Activated T-cell treated with anti-CD3 and anti-CD28 coated beads, Interleukin-2, amount 50 U/mL, for 4 hours (primary cell): ENCODE measurements at regions not wholly inside any gene's neighbourhood (a gene's known extent, or its start where the extent isn't known, plus 50 kb on each side); places are given as distances from the start of the nearest gene placed in this dataset.

Experiments
- ATAC-seq, 2 donors: fragments of 200-7000 bp; cut with Tn5 transposase; one replicate each; pipeline ENCODE4 v1.10.0; 2021
- DNase-seq: peaks from one replicate; pipeline ENCODE4 v3.0.0-alpha.2; 2020
- H3K27me3 Mint-ChIP-seq: one replicate; pipeline ENCODE4 v1.8.0; 2021; ENCODE audit warnings: low read depth, mixed read lengths
- H3K36me3 Mint-ChIP-seq: one replicate; pipeline ENCODE4 v1.8.0; 2022; ENCODE audit warnings: mixed read lengths; ENCODE audit not compliant: insufficient read depth
- H3K4me1 Mint-ChIP-seq: one replicate; pipeline ENCODE4 v1.8.0; 2021; ENCODE audit warnings: low read depth, mixed read lengths
- H3K4me3 Mint-ChIP-seq: one replicate; pipeline ENCODE4 v1.8.0; 2021; ENCODE audit warnings: mild to moderate bottlenecking, moderate library complexity, mixed read lengths
- H3K9me3 Mint-ChIP-seq: one replicate; pipeline ENCODE4 v1.8.0; 2021; ENCODE audit warnings: mixed read lengths

DNA sequence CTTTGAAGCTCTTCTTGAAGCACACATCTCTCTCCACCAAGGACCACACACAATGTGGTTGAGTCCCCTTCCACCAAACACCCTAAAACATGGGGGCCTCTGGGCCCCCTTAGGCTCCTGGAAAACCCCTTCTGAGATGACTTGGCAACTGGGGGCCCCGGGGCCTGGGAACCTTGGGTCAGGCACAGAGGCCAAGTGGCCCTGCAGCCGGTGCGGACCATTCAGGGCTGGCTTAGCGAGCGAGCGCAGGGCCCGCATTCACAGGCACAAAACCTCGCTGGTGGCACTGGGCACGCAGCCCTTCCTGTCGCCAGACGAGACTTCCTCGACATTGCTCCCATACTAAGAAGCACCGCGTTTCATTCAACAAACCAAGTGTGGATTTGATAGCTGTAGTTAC is 111.2 kb upstream of the ID2 start:
- Mint-ChIP-seq H3K4me1 (peaks cover 16% of the 10 kb centered on the region), H3K9me3 (no peaks in the 10 kb centered on the region), H3K4me3 (no peak overlapping the region), H3K27me3 (no peaks in the 10 kb centered on the region), H3K36me3 (no peaks in the 10 kb centered on the region)
- ATAC-seq = no peak
- no peak for DNase-seq

DNA sequence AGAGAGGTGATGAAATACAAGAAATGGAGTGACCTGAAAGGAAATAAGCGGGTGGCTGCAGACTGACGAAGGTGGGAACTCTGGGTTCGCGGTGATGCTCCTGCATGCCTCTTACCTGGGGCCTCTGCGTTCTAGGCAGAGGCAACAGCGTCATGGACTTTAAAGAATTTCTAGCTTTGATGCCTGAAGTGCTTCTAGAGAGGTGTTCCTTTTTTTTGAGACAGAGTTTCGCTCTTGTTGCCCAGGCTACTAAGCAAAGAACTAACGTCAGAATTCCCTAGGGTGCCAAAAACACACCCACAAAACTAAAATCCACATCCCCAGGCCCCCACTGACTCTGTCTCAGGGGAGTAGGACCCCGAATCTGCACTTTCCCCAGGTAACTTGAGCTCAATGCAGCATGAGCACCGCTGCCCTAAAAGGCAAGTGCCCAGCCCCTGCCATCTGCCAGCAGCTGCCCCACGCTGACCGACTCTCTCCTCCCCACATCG is 110.5 kb upstream of the ID2 start:
- H3K4me1 Mint-ChIP-seq = peaks cover 23% of the 10 kb centered on the region
- no peaks in the 10 kb centered on the region for H3K27me3 Mint-ChIP-seq
- no peak overlapping the region for H3K4me3 Mint-ChIP-seq
- DNase-seq (no peak), ATAC-seq (no peak)
- H3K9me3 Mint-ChIP-seq = no peaks in the 10 kb centered on the region
- H3K36me3 Mint-ChIP-seq = no peaks in the 10 kb centered on the region

DNA sequence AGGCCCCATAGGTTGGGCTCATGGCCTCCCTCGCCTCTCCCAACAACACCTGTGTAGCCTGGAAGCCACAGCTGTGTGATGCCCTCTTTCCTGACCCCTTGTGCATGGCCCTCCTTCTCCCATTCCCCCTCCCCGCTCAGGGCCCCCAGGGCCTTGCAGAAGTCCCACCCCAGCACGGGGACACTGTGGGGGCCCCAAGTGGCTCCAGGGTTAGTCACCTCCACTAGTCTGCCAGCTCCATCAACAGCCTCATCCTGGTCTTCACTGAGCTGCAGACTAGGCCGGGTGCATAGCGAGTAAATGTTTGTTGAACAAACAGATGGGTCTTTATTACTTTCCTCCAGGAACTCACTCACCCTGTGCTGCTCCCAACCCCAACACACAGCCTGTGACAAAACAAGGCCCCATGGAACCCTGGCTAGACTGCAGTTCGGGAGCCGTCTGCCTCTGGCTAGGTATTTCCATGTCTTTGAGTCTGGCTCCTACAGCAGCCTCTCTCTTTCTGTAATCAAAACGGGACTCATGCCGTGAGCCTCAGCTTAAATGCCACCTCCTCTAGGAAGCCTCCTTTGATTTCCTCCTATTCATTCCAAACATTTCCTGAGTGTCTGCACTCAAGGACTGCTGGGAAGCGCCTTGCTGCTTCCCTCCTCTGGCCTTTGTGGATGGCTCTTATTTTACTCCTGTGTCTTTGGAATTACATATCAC is 109.9 kb upstream of the ID2 start:
- DNase-seq (no peak), ATAC-seq (no peak)
- Mint-ChIP-seq H3K4me3 (no peak overlapping the region), H3K4me1 (peaks cover 29% of the 10 kb centered on the region), H3K36me3 (no peaks in the 10 kb centered on the region), H3K27me3 (no peaks in the 10 kb centered on the region), H3K9me3 (no peaks in the 10 kb centered on the region)

DNA sequence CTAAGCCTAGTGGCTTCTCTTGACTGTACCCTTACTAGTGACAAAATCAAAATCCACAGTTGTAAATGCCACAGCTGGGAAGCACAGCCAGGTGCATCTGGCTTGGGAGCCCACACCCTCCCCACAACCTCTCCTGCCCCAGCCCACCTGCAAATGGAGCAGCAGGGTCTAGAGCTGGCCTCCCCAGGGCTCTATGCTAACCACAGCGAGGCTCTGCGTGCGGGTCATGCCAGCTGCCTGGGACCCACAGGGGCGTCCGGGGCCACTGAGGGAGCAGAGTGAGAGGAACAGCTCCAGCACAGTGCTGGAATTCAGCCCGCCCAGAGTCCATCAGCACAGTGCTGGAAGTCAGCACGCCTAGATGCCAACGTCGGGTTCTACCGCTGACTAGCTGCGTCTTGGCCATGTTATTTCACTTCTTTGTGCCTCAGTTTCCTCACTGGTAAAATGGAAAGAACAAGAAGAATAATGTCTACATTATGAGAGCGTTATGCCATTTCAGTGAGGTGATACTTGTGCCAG is 109.1 kb upstream of the ID2 start:
- no peak overlapping the region for H3K4me3 Mint-ChIP-seq
- no peak for DNase-seq
- ATAC-seq = no peak
- no peaks in the 10 kb centered on the region for H3K9me3 Mint-ChIP-seq
- H3K27me3 Mint-ChIP-seq = no peaks in the 10 kb centered on the region
- peaks cover 34% of the 10 kb centered on the region for H3K4me1 Mint-ChIP-seq
- no peaks in the 10 kb centered on the region for H3K36me3 Mint-ChIP-seq

DNA sequence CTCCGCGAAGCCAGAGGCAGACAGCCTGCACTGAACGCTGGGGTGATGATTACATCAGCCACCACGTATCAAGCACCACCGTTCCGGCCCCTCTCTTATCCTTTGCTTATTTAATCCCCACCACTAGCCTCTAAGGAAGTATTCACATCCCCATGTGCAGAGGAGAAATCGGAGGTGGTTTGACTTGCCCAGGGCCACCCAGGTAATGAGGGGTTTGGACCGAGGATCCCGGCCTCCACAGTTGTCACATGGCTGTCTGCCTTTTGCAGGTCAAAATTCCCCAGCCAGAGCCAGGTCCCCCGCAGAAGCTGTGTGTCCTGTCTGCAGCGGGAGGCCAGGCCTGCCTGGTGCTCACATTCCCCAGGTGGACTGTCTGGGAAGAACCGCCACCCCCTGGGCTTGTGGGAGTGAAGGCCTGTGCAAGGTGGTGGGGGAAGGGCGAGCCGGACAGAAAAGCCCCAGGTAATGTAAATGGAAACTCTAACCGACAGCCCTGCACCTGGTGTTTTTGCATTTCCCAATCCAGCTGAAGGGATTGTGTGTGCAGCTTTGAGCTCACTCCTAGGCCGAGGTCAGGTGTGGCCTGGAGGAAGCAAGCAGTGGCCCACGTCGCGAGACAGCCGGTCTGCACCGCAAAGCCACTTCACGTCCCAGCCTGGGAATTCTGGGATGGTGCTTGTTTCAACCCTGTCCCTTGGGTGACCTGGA is 108.5 kb upstream of the ID2 start:
- Mint-ChIP-seq H3K27me3 (no peaks in the 10 kb centered on the region), H3K9me3 (no peaks in the 10 kb centered on the region), H3K4me3 (no peak overlapping the region), H3K4me1 (peaks cover 34% of the 10 kb centered on the region), H3K36me3 (no peaks in the 10 kb centered on the region)
- no peak for DNase-seq
- ATAC-seq = no peak

DNA sequence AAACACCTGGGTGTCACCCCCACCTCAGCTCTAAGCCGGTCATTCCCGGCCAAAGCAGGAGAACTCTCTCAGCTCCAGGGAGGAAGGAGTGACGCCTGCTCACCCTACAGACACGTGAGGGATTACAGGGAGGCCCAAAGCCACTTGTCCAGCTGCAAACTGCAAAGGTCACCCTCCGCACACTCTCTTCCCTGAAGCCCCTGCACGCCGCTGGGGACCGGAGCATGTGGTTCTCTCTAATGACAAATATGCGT is 108.0 kb upstream of the ID2 start:
- H3K4me3 Mint-ChIP-seq = no peak overlapping the region
- no peaks in the 10 kb centered on the region for H3K9me3 Mint-ChIP-seq
- ATAC-seq (no peak), DNase-seq (no peak)
- H3K27me3 Mint-ChIP-seq = no peaks in the 10 kb centered on the region
- H3K36me3 Mint-ChIP-seq = no peaks in the 10 kb centered on the region
- peaks cover 34% of the 10 kb centered on the region for H3K4me1 Mint-ChIP-seq

DNA sequence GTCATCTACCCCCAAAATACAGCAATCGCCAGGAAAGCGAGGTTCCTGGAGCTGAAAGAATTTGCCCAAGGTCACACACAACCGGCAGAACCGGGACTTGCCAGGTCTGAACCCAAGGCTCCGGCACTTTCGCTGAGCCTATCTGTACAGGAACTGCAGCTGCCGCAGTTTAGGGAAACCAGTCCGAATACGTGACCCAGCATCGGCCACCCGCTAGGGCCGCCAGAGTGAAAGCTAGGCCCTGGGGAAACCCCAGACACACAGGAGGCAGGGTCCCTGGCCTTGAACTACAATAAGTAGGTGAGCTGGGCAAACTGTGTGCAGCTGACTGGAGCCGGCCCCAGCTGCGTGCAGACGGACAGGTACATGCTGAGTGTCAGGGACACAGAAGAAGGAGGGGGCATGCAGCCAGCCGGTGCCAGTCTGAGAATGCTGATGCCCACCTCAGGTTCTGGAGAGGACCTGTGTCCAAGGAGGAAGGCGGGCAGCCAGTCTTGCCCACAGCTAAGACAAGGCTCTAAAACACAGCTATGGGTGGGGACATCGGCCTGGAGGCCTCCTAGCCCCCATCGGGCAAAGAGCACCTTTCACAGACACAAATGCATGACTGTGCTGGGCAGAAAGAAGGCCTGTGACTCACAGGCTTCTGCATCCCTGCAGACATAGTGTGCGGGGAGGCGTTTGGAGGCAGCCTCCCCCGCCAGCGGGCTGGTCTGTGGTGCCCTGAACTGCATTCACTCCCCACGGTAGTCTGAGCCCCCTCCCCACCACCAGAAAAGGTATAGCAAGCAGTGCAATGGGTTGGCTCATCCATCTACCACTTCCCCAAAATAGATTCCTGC is 107.4 kb upstream of the ID2 start:
- Mint-ChIP-seq H3K9me3 (no peaks in the 10 kb centered on the region), H3K4me3 (no peak overlapping the region), H3K36me3 (no peaks in the 10 kb centered on the region), H3K27me3 (no peaks in the 10 kb centered on the region), H3K4me1 (peaks cover 34% of the 10 kb centered on the region)
- peak; percentile 32 to 52 for ATAC-seq
- no peak for DNase-seq

DNA sequence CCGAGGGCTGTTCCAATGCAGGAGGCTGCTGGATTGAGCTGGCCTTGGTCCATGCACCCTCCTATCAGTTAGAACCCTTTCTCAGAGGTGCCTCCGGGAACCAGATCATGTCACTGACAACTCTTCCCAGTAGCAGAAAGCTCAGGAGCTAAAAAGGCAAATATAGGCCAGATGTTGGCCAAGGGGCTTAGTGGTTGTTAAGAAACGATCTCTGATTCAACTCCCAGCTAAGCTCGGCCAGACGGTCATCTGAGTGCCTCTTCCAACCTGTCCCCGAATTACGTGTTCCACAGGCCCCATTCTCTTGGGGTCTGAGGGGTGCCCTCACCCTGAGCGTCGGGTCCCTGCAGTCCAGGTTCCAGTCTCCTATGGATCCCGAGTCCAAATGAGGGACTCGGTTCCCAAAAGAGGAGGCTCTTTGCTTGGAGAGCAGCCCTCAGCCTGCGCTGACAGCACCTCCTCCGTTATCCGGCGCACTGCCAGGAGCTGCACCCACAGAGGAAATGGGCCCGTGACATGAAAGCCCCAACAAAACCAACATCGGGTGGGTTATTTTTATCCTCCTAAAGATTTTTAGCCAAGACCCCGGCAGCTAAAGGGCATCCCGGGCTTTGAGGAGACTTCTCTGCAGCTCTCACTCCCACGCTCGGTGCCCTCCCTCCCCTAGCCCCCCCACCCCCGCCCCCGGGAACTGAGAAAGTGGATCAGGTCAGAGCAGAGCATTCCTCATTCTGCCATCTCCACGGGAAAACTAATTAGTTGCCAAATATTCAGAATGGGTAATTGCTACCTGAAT is 106.6 kb upstream of the ID2 start:
- Mint-ChIP-seq H3K4me3 (peak overlapping the region; percentile 43), H3K4me1 (peaks cover 37% of the 10 kb centered on the region), H3K27me3 (no peaks in the 10 kb centered on the region), H3K9me3 (no peaks in the 10 kb centered on the region), H3K36me3 (no peaks in the 10 kb centered on the region)
- DNase-seq (peak; percentile 38), ATAC-seq (peak; percentile 57 to 61)

DNA sequence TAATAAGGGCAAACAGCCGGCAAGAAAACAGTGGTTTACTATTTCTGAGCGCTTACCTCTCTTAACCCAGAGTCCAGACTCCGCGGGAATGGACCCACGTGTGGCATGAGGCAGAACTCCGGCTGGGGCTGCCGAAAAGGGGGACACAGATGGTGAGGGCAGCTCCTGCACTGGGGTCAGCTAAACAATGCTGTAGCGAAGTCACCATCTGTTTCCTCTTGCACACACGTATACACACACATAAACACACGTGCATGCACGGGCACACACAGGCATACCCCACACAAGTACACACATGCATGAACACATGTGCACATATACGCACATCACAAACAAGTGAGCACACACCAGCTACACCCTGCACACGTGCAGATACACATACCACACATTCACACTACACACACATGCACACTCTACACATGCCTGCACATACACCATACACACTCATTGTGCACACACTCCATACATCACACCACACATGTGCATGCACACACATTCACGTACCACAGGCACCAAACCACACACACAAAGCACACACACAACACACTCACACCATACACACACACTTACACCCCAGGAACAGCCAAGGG is 105.9 kb upstream of the ID2 start:
- H3K4me3 Mint-ChIP-seq = no peak overlapping the region
- no peaks in the 10 kb centered on the region for H3K9me3 Mint-ChIP-seq
- H3K27me3 Mint-ChIP-seq = no peaks in the 10 kb centered on the region
- H3K36me3 Mint-ChIP-seq = no peaks in the 10 kb centered on the region
- peaks cover 44% of the 10 kb centered on the region for H3K4me1 Mint-ChIP-seq
- ATAC-seq (no peak), DNase-seq (no peak)

DNA sequence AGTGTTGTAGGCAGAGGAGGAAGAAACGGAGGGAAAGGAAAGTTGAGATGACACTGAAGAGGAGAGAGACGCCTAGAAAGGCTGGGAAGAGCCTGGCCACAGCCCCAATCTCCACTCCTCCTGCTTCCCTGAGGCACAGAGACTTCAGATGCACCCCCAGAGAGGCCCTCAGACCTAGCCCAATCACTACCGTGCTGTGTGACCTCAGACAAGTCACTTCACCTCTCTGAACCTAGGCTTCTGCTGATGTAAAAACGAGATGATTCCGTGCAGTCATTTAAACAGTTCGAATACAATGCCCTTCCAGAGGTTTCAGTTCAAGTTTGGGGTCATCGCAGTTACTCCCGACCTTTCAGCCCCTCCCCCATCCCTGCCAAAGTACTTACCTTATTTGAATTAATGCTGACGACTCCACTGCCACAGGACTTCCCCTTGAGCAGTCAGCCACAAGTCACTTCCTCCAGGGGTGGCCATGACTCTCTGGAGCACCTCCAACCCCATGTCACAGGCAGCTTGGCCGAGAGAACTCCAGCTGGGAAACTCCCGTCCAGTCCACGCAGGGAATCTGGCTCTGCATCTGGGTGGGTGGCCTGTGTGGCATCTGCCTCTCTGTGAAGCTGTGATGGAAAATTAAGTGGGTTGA is 105.2 kb upstream of the ID2 start:
- H3K27me3 Mint-ChIP-seq = no peaks in the 10 kb centered on the region
- H3K4me3 Mint-ChIP-seq = peak overlapping the region; percentile 2
- DNase-seq (peak; percentile 30), ATAC-seq (peak; percentile 47 to 66)
- peaks cover 45% of the 10 kb centered on the region for H3K4me1 Mint-ChIP-seq
- H3K9me3 Mint-ChIP-seq = no peaks in the 10 kb centered on the region
- H3K36me3 Mint-ChIP-seq = no peaks in the 10 kb centered on the region

DNA sequence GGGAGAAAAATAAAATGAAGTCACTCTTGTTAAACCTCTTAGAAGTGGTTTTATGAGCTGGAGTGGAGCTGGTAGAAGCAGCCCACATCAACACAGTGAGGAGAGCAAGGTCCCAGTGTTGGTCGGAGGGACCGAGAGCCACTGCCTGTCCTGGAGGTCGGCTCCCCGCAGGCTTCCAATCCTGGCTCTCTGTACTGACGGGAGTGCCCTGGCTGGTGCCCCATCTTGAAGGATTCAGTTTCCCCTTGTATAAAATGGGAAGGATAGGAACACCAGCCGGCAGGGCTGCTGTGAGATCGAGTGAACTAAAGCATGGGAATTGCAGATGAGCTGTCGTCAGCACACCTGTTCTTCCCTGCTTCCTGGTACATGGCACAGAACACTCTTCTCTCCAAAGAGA is 104.3 kb upstream of the ID2 start:
- no peak for ATAC-seq
- Mint-ChIP-seq H3K4me1 (peaks cover 45% of the 10 kb centered on the region), H3K36me3 (no peaks in the 10 kb centered on the region), H3K9me3 (no peaks in the 10 kb centered on the region), H3K4me3 (no peak overlapping the region), H3K27me3 (peaks cover 1% of the 10 kb centered on the region)
- no peak for DNase-seq

DNA sequence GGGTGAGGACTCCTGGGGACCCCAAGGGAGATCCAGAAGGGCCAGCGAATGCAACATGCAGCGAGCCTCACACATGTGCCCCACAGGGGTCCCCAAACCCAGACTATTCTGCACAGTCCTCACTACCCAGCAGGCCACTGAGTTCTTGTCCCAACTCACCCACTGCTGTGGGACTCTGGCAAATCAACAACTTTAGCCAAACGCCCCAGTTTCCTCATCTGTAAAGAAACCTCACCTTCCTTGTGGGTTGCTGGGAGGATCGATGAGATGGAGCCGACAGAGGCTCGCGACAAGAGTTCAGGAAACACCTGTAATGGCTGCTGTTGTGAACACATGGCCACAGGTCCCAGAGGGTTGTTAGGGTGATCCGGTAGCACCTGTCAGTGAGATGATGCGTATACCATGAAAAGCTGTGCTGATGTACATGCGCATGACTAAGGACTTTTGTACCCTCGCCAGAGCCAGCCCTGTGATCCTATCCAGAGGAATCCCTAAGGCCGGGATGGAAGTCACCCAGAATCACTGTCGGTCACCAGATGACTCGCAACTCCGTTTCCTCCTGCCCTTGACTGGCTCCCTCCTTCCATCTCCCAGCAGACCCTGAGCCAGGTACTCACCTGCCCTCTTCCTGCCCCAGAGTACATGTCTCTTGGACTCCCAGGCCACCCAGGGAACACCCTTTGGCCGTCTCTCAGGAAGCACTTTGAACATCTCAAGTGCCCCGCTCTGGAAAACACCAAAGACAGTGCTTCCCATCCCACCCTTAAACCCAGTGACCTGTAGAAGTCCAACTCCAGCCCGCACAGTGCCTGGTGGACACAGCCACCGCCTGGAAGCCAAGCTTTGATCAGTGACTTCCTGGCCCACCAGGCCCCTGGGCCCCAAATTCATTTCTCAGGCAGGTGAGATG is 103.3 kb upstream of the ID2 start:
- DNase-seq (no peak), ATAC-seq (no peak)
- Mint-ChIP-seq H3K36me3 (no peaks in the 10 kb centered on the region), H3K4me1 (peaks cover 49% of the 10 kb centered on the region), H3K9me3 (no peaks in the 10 kb centered on the region), H3K27me3 (peaks cover 2% of the 10 kb centered on the region), H3K4me3 (no peak overlapping the region)
